IMR-90 (cell line): ENCODE measurements at regions not wholly inside any gene's neighbourhood (a gene's known extent, or its start where the extent isn't known, plus 50 kb on each side); places are given as distances from the start of the nearest gene placed in this dataset.

Source experiments
- ATAC-seq: fragments of 200-7000 bp; cut with Tn5 transposase; 2 replicates; pipeline ENCODE4 v1.9.1; 2020; ENCODE audit warnings: low read depth, mild to moderate bottlenecking, moderate library complexity
- BruUV-seq: library from RNA; stranded (reverse); fragments of 400-500 nt; replicated peaks from 2 replicates; lab custom pipeline; 2021; lab: Mats Ljungman, UMichigan
- CTCF ChIA-PET: fragments of 300-600 bp; formaldehyde crosslinking; extraction: SDS; loops from one replicate; lab custom pipeline; 2021; ENCODE audit warnings: antibody characterized with exemption; lab: Yijun Ruan, JAX
- POLR2A ChIA-PET: fragments of 300-600 bp; sonication (Branson Sonifier 250); formaldehyde crosslinking; loops from one replicate; lab custom pipeline; 2022; ENCODE audit warnings: antibody characterized with exemption; ENCODE audit not compliant: unreplicated experiment; lab: Charles Lee
- DNase-seq: peaks from one replicate; pipeline ENCODE4 v3.0.0; 2013
- H2AFZ ChIP-seq: replicated peaks from 2 replicates; pipeline ENCODE3; 2013; ENCODE audit warnings: low read length, mild to moderate bottlenecking; ENCODE audit not compliant: poor library complexity
- H2AK5ac ChIP-seq: 2 replicates; pipeline ENCODE4 v1.6.1; 2013; ENCODE audit warnings: low read depth, low read length, inconsistent platforms
- H2AK9ac ChIP-seq: replicated peaks from 2 replicates; pipeline ENCODE3; 2013; ENCODE audit warnings: mild to moderate bottlenecking, low read depth, low read length, moderate library complexity; ENCODE audit not compliant: poor library complexity
- H2BK120ac ChIP-seq: 2 replicates; pipeline ENCODE4 v1.6.1; 2013; ENCODE audit warnings: low read depth, low read length, inconsistent platforms
- H2BK15ac ChIP-seq: 3 replicates; pipeline ENCODE4 v1.6.1; 2013; ENCODE audit warnings: low read depth, low read length, inconsistent platforms
- H2BK20ac ChIP-seq: 2 replicates; pipeline ENCODE4 v1.6.1; 2013; ENCODE audit warnings: low read depth, mild to moderate bottlenecking, inconsistent platforms, low read length, moderate library complexity
- H2BK5ac ChIP-seq: 2 replicates; pipeline ENCODE4 v1.6.1; 2013; ENCODE audit warnings: mild to moderate bottlenecking, low read depth, low read length, inconsistent platforms; ENCODE audit not compliant: poor library complexity, severe bottlenecking
- H3K14ac ChIP-seq: replicated peaks from 2 replicates; pipeline ENCODE4 v1.6.1; 2013; ENCODE audit warnings: low read depth, low read length, inconsistent platforms
- H3K18ac ChIP-seq: 2 replicates; pipeline ENCODE4 v1.6.1; 2013; ENCODE audit warnings: low read depth, low read length, control low read depth
- H3K23ac ChIP-seq: 2 replicates; pipeline ENCODE4 v1.6.1; 2013; ENCODE audit warnings: low read depth, low read length, inconsistent platforms
- H3K27ac ChIP-seq: 2 replicates; pipeline ENCODE4 v1.5.1; 2013; ENCODE audit warnings: mild to moderate bottlenecking, control low read depth, low read length; ENCODE audit not compliant: insufficient read depth
- H3K27me3 ChIP-seq: 2 replicates; pipeline ENCODE4 v1.6.1; 2013; ENCODE audit warnings: low read length; ENCODE audit not compliant: control insufficient read depth, insufficient read depth
- H3K36me3 ChIP-seq: 2 replicates; pipeline ENCODE4 v1.6.1; 2013; ENCODE audit warnings: low read length, mixed read lengths; ENCODE audit not compliant: control insufficient read depth, insufficient read depth
- H3K4ac ChIP-seq: 2 replicates; pipeline ENCODE4 v1.6.1; 2013; ENCODE audit warnings: low read depth, low read length, inconsistent platforms
- H3K4me1 ChIP-seq: 2 replicates; pipeline ENCODE4 v1.6.1; 2013; ENCODE audit warnings: low read length, mixed read lengths; ENCODE audit not compliant: control insufficient read depth, insufficient read depth
- H3K4me2 ChIP-seq: 2 replicates; pipeline ENCODE4 v1.6.1; 2013; ENCODE audit warnings: low read depth, mild to moderate bottlenecking, control low read depth, low read length, moderate library complexity
- H3K4me3 ChIP-seq: 2 replicates; pipeline ENCODE4 v1.5.1; 2013; ENCODE audit warnings: low read depth, mild to moderate bottlenecking, control low read depth, low read length, moderate library complexity; ENCODE audit not compliant: insufficient read depth
- H3K56ac ChIP-seq: 2 replicates; pipeline ENCODE4 v1.6.1; 2013; ENCODE audit warnings: low read length, inconsistent platforms; ENCODE audit not compliant: insufficient read depth; ENCODE audit errors: extremely low read depth
- H3K79me1 ChIP-seq, 2 experiments: 2 replicates each; pipeline ENCODE4 v1.6.1; 2013; ENCODE audit warnings: low read length in 2 of 2, inconsistent platforms in 1 of 2, low read depth in 1 of 2
- H3K9ac ChIP-seq: 2 replicates; pipeline ENCODE4 v1.6.1; 2013; ENCODE audit warnings: low read depth, low read length, control low read depth
- H3K9me1 ChIP-seq: 2 replicates; pipeline ENCODE4 v1.6.1; 2013; ENCODE audit warnings: low read length, inconsistent platforms; ENCODE audit not compliant: insufficient read depth
- H3K9me3 ChIP-seq: 2 replicates; pipeline ENCODE4 v1.6.1; 2013; ENCODE audit warnings: low read length; ENCODE audit not compliant: control insufficient read depth, insufficient read depth
- H4K20me1 ChIP-seq: 2 replicates; pipeline ENCODE4 v1.6.1; 2013; ENCODE audit warnings: low read length, inconsistent platforms; ENCODE audit not compliant: insufficient read depth
- H4K5ac ChIP-seq: 2 replicates; pipeline ENCODE4 v1.6.1; 2013; ENCODE audit warnings: mild to moderate bottlenecking, low read depth, low read length, control low read depth
- H4K8ac ChIP-seq, 2 experiments: 2 replicates each; pipeline ENCODE4 v1.6.1; 2013; ENCODE audit warnings: low read depth in 2 of 2, low read length in 2 of 2, control low read depth in 1 of 2, inconsistent platforms in 1 of 2
- H4K91ac ChIP-seq: 2 replicates; pipeline ENCODE4 v1.6.1; 2013; ENCODE audit warnings: low read depth, low read length, inconsistent platforms; ENCODE audit not compliant: insufficient read depth
- BHLHE40 ChIP-seq: fragments of 150-350 bp; IDR thresholded peaks from 2 replicates; pipeline ENCODE4 v1.6.1; 2016; ENCODE audit warnings: mild to moderate bottlenecking, low read depth, low read length
- CEBPB ChIP-seq: IDR thresholded peaks from 2 replicates; pipeline ENCODE4 v1.6.1; 2012; ENCODE audit warnings: low read depth, low read length, improper control_type of control experiment
- CHD1 ChIP-seq: IDR thresholded peaks from 2 replicates; pipeline ENCODE4 v1.6.1; 2012; ENCODE audit warnings: low read depth, low read length, improper control_type of control experiment
- MXI1 ChIP-seq: IDR thresholded peaks from 2 replicates; pipeline ENCODE4 v1.6.1; 2012; ENCODE audit warnings: low read depth, mild to moderate bottlenecking, low read length, moderate library complexity, borderline replicate concordance
- NFE2L2 ChIP-seq: fragments of 150-350 bp; IDR thresholded peaks from 2 replicates; pipeline ENCODE4 v1.6.1; 2016; ENCODE audit warnings: low read depth, mild to moderate bottlenecking, low read length
- POLR2A ChIP-seq: IDR thresholded peaks from 2 replicates; pipeline ENCODE4 v1.6.1; 2012; ENCODE audit warnings: mild to moderate bottlenecking, low read depth, low read length
- RAD21 ChIP-seq: IDR thresholded peaks from 2 replicates; pipeline ENCODE4 v1.6.1; 2012; ENCODE audit warnings: low read length, improper control_type of control experiment
- RCOR1 ChIP-seq: IDR thresholded peaks from 2 replicates; pipeline ENCODE4 v1.6.1; 2012; ENCODE audit warnings: mild to moderate bottlenecking, low read length, improper control_type of control experiment; ENCODE audit not compliant: insufficient replicate concordance
- RFX5 ChIP-seq: IDR thresholded peaks from 2 replicates; pipeline ENCODE4 v1.8.0; 2012; ENCODE audit warnings: low read depth, mild to moderate bottlenecking, low read length, moderate library complexity
- dilution Hi-C: fragments of 300-500 bp; cut with HindIII; formaldehyde crosslinking; loops from one replicate; pipeline ENCODE4 v1.14.3; 2018; ENCODE audit warnings: low sequenced_read_pairs; ENCODE audit not compliant: unreplicated experiment
- in situ Hi-C: fragments of 300-500 bp; cut with MboI; formaldehyde crosslinking; loops from 3 replicates; pipeline ENCODE4 v1.14.3; 2019; ENCODE audit warnings: low sequenced_read_pairs, inconsistent platforms, mixed read lengths
- intact Hi-C: fragments of 100-400 bp; cut with micrococcal nuclease; formaldehyde crosslinking; loops from 2 replicates; pipeline ENCODE4 v1.10.0; 2022
- TF ChIP-seq, protein P1 (sequence below): conservative IDR thresholded peaks from 2 replicates; pipeline ENCODE4 v1.5.1; 2012; ENCODE audit warnings: mild to moderate bottlenecking, low read depth, low read length, improper control_type of control experiment
- TF ChIP-seq, protein P2 (sequence below): fragments of 150-350 bp; IDR thresholded peaks from 2 replicates; pipeline ENCODE4 v1.6.1; 2016; ENCODE audit warnings: low read depth, mild to moderate bottlenecking, low read length, moderate library complexity, borderline replicate concordance
- TF ChIP-seq, protein P3 (sequence below): fragments of 150-350 bp; IDR thresholded peaks from 2 replicates; pipeline ENCODE4 v1.6.1; 2017; ENCODE audit warnings: mild to moderate bottlenecking, antibody characterized with exemption, low read length, low read depth

DNA sequence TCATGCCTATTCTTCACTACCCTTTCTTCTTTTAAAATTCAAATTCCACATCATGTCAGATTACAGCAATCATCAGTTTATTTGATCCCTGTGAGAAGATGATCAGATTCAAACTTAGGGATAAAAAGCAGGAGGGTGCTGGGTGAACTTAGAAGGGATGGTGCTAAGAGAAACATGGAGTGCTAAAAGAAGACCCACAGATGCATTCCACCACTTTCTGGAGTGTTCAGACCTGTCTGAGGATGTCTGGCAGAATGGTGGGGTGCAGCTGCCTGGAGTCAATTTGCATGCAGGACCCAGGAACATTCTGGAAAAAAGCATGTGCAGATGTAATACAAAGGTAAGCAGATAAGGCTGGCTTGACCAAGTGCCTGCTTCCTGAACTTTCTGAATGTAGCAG is 372.9 kb upstream of the RUNX1 start:
- Histone ChIP-seq H3K27me3 (no peaks in the 10 kb centered on the region), H3K27ac (no peak overlapping the region), H2BK120ac (no peak overlapping the region), H3K4me2 (no peak overlapping the region), H3K56ac (no peak overlapping the region), H3K9me3 (peaks cover 9% of the 10 kb centered on the region), H2BK15ac (no peak overlapping the region), H4K5ac (no peak overlapping the region), H2BK20ac (no peak overlapping the region), H4K91ac (no peak overlapping the region), H3K9ac (no peak overlapping the region), H3K36me3 (no peaks in the 10 kb centered on the region), H4K8ac (no peak overlapping the region), H3K4me3 (no peak overlapping the region), H2AFZ (no peak overlapping the region), H3K14ac (no peak overlapping the region), H2AK5ac (no peak overlapping the region), H4K20me1 (no peaks in the 10 kb centered on the region), H3K9me1 (no peaks in the 10 kb centered on the region; the same call in 1 of the 2 replicates), H3K18ac (no peak overlapping the region), H3K4me1 (no peaks in the 10 kb centered on the region), H3K79me1 (no peaks in the 10 kb centered on the region), H3K23ac (no peak overlapping the region), H2BK5ac (no peak overlapping the region), H3K4ac (no peak overlapping the region), H2AK9ac (no peak overlapping the region)
- CTCF ChIA-PET: no interaction called here
- no peak for DNase-seq
- TF ChIP-seq POLR2A (no peak), MXI1 (no peak), NFE2L2 (no peak), RAD21 (no peak), CHD1 (no peak), CEBPB (no peak), BHLHE40 (no peak), RCOR1 (no peak), RFX5 (no peak)
- TF ChIP-seq, protein P1, sequence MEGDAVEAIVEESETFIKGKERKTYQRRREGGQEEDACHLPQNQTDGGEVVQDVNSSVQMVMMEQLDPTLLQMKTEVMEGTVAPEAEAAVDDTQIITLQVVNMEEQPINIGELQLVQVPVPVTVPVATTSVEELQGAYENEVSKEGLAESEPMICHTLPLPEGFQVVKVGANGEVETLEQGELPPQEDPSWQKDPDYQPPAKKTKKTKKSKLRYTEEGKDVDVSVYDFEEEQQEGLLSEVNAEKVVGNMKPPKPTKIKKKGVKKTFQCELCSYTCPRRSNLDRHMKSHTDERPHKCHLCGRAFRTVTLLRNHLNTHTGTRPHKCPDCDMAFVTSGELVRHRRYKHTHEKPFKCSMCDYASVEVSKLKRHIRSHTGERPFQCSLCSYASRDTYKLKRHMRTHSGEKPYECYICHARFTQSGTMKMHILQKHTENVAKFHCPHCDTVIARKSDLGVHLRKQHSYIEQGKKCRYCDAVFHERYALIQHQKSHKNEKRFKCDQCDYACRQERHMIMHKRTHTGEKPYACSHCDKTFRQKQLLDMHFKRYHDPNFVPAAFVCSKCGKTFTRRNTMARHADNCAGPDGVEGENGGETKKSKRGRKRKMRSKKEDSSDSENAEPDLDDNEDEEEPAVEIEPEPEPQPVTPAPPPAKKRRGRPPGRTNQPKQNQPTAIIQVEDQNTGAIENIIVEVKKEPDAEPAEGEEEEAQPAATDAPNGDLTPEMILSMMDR: no peak
- TF ChIP-seq, protein P2, sequence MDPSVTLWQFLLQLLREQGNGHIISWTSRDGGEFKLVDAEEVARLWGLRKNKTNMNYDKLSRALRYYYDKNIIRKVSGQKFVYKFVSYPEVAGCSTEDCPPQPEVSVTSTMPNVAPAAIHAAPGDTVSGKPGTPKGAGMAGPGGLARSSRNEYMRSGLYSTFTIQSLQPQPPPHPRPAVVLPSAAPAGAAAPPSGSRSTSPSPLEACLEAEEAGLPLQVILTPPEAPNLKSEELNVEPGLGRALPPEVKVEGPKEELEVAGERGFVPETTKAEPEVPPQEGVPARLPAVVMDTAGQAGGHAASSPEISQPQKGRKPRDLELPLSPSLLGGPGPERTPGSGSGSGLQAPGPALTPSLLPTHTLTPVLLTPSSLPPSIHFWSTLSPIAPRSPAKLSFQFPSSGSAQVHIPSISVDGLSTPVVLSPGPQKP: no peak
- TF ChIP-seq, protein P3, sequence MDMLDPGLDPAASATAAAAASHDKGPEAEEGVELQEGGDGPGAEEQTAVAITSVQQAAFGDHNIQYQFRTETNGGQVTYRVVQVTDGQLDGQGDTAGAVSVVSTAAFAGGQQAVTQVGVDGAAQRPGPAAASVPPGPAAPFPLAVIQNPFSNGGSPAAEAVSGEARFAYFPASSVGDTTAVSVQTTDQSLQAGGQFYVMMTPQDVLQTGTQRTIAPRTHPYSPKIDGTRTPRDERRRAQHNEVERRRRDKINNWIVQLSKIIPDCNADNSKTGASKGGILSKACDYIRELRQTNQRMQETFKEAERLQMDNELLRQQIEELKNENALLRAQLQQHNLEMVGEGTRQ: no peak
- POLR2A ChIA-PET: no interaction called here
- no peak for ATAC-seq
- intact Hi-C loops (no loop called here), in situ Hi-C loops (loop anchor here (25.0 kb wide), 1 partner anchor 685 kb away; no protein-coding TSS in a partner anchor), dilution Hi-C loops (no loop called here)
- BruUV-seq: no TSS peak
